ENCODE measurements at regions not wholly inside any gene's neighbourhood (a gene's known extent, or its start where the extent isn't known, plus 50 kb on each side); places are given as distances from the start of the nearest gene placed in this dataset.
"Not testable (repeated sequence)": the region's sequence is repeated elsewhere in the genome, so short reads cannot be mapped to it uniquely, and the experiment has no call there.

- Histone ChIP-seq H2BK20ac (ENCODE audit: low read depth, low read length) (no peak overlapping the region), H2BK120ac (ENCODE audit: low read depth, low read length) (no peak overlapping the region), H3K9me3 (ENCODE audit: control insufficient read depth, insufficient read depth, low read length) (no peaks in the 10 kb centered on the region), H3K4me3 (ENCODE audit: insufficient read depth, low read depth, low read length) (no peak overlapping the region), H4K8ac (ENCODE audit: low read depth in 2 of 2, low read length in 2 of 2) (no peak overlapping the region), H2AK5ac (ENCODE audit: low read depth, low read length) (no peak overlapping the region), H3K4me1 (ENCODE audit: control insufficient read depth, insufficient read depth, low read length) (no peaks in the 10 kb centered on the region; the same call in 1 of the 2 replicates), H3K23ac (ENCODE audit: low read depth, low read length) (no peak overlapping the region), H3K79me1 (ENCODE audit: low read depth in 1 of 2, low read length in 2 of 2) (no peaks in the 10 kb centered on the region), H2BK5ac (ENCODE audit: low read depth, low read length, poor library complexity, severe bottlenecking) (no peak overlapping the region), H3K4ac (ENCODE audit: low read depth, low read length) (no peak overlapping the region), H2BK15ac (ENCODE audit: low read depth, low read length) (no peak overlapping the region), H3K18ac (ENCODE audit: low read depth, low read length) (no peak overlapping the region), H4K91ac (ENCODE audit: insufficient read depth, low read depth, low read length) (no peak overlapping the region), H3K56ac (ENCODE audit: extremely low read depth, insufficient read depth, low read length) (no peak overlapping the region), H2AFZ (replicated peaks; ENCODE audit: low read length, poor library complexity) (no peak overlapping the region), H3K27me3 (ENCODE audit: control insufficient read depth, insufficient read depth, low read length) (no peaks in the 10 kb centered on the region; the same call in 1 of the 2 replicates), H2AK9ac (replicated peaks; ENCODE audit: low read depth, low read length, poor library complexity) (no peak overlapping the region), H3K27ac (ENCODE audit: insufficient read depth, low read length) (no peak overlapping the region), H3K9ac (ENCODE audit: low read depth, low read length) (no peak overlapping the region), H3K36me3 (ENCODE audit: control insufficient read depth, insufficient read depth, low read length) (no peaks in the 10 kb centered on the region), H4K20me1 (ENCODE audit: insufficient read depth, low read length) (no peaks in the 10 kb centered on the region), H3K4me2 (ENCODE audit: low read depth, low read length) (no peak overlapping the region), H3K14ac (replicated peaks; ENCODE audit: low read depth, low read length) (no peak overlapping the region), H3K9me1 (ENCODE audit: insufficient read depth, low read length) (no peaks in the 10 kb centered on the region), H4K5ac (ENCODE audit: low read depth, low read length) (no peak overlapping the region)
- ATAC-seq (ENCODE audit: low read depth) (no peak), DNase-seq (no peak)
- dilution Hi-C loops (cut with HindIII; ENCODE audit: low sequenced_read_pairs, unreplicated experiment) (no loop called here), intact Hi-C loops (cut with micrococcal nuclease) (no loop called here), in situ Hi-C loops (cut with MboI; ENCODE audit: low sequenced_read_pairs) (no loop called here)
- POLR2A ChIA-PET (ENCODE audit: unreplicated experiment): no interaction called here
- no TSS peak for BruUV-seq (replicated peaks)
- TF ChIP-seq USF2 (IDR thresholded peaks at IDR 0.05; ENCODE audit: low read depth, low read length) (no peak), FOS (IDR thresholded peaks at IDR 0.05; ENCODE audit: low read depth, low read length) (no peak), ELK1 (IDR thresholded peaks at IDR 0.05; ENCODE audit: borderline replicate concordance, low read depth, low read length) (no peak), MXI1 (IDR thresholded peaks at IDR 0.05; ENCODE audit: borderline replicate concordance, low read depth, low read length) (no peak)
- CTCF ChIA-PET: no interaction called here
Measured at GRCh38 chr12:42015051-42015461, 129.6 kb downstream of the GXYLT1 start.

GRCh38 chr12:42012501-42012900, 132.2 kb downstream of the GXYLT1 start:
- H4K91ac ChIP-seq (ENCODE audit: insufficient read depth, low read depth, low read length); ATAC-seq (ENCODE audit: low read depth); H3K79me1 ChIP-seq (ENCODE audit: low read depth in 1 of 2, low read length in 2 of 2); H3K27ac ChIP-seq (ENCODE audit: insufficient read depth, low read length); in situ Hi-C loops (cut with MboI; ENCODE audit: low sequenced_read_pairs); H2BK120ac ChIP-seq (ENCODE audit: low read depth, low read length); H3K56ac ChIP-seq (ENCODE audit: extremely low read depth, insufficient read depth, low read length); H3K4me3 ChIP-seq (ENCODE audit: insufficient read depth, low read depth, low read length); H4K20me1 ChIP-seq (ENCODE audit: insufficient read depth, low read length); H3K9me3 ChIP-seq (ENCODE audit: control insufficient read depth, insufficient read depth, low read length); H3K4me2 ChIP-seq (ENCODE audit: low read depth, low read length); H3K9me1 ChIP-seq (ENCODE audit: insufficient read depth, low read length); H3K27me3 ChIP-seq (ENCODE audit: control insufficient read depth, insufficient read depth, low read length); dilution Hi-C loops (cut with HindIII; ENCODE audit: low sequenced_read_pairs, unreplicated experiment); CTCF ChIA-PET; H4K8ac ChIP-seq (ENCODE audit: low read depth in 2 of 2, low read length in 2 of 2); H2AFZ ChIP-seq (replicated peaks; ENCODE audit: low read length, poor library complexity); H3K9ac ChIP-seq (ENCODE audit: low read depth, low read length); H3K4me1 ChIP-seq (ENCODE audit: control insufficient read depth, insufficient read depth, low read length); H3K4ac ChIP-seq (ENCODE audit: low read depth, low read length); H2AK9ac ChIP-seq (replicated peaks; ENCODE audit: low read depth, low read length, poor library complexity); H4K5ac ChIP-seq (ENCODE audit: low read depth, low read length); DNase-seq; BruUV-seq (replicated peaks); H2AK5ac ChIP-seq (ENCODE audit: low read depth, low read length); H2BK15ac ChIP-seq (ENCODE audit: low read depth, low read length); H3K36me3 ChIP-seq (ENCODE audit: control insufficient read depth, insufficient read depth, low read length); H3K23ac ChIP-seq (ENCODE audit: low read depth, low read length); intact Hi-C loops (cut with micrococcal nuclease); H2BK20ac ChIP-seq (ENCODE audit: low read depth, low read length); H3K18ac ChIP-seq (ENCODE audit: low read depth, low read length); POLR2A ChIA-PET (ENCODE audit: unreplicated experiment); H3K14ac ChIP-seq (replicated peaks; ENCODE audit: low read depth, low read length); H2BK5ac ChIP-seq (ENCODE audit: low read depth, low read length, poor library complexity, severe bottlenecking): not testable (repeated sequence)
- no CpG with 5 or more reads among the region's 2 CpGs for WGBS, 2 experiments (ENCODE audit: extremely low coverage in 2 of 2, insufficient read length in 1 of 2)

All from IMR-90 (cell line).